GM10266 (cell line): ENCODE measurements at regions not wholly inside any gene's neighbourhood (a gene's known extent, or its start where the extent isn't known, plus 50 kb on each side); places are given as distances from the start of the nearest gene placed in this dataset.

Experiments
- DNase-seq: peaks from one replicate; pipeline ENCODE4 v3.0.0; 2012; ENCODE audit errors: extremely low spot score
- CTCF ChIP-seq: IDR thresholded peaks from 2 replicates; pipeline ENCODE4 v1.5.1; 2012; ENCODE audit warnings: mild to moderate bottlenecking, low read depth; ENCODE audit not compliant: control insufficient read depth, insufficient read depth; ENCODE audit errors: missing control alignments

GRCh38 chr5:152619756-152620155 lies 214.7 kb upstream of the NMUR2 start:
- DNase-seq = no peak

GRCh38 chr5:152622628-152623027 lies 217.5 kb upstream of the NMUR2 start:
- no peak for DNase-seq

More at GRCh38 chr5:152619756-152620155, 214.7 kb upstream of the NMUR2 start:
- no peak for TF ChIP-seq CTCF

GRCh38 chr5:152623951-152624350 lies 218.9 kb upstream of the NMUR2 start:
- no peak for TF ChIP-seq CTCF
- no peak for DNase-seq

More at GRCh38 chr5:152622628-152623027, 217.5 kb upstream of the NMUR2 start:
- TF ChIP-seq CTCF = no peak

GRCh38 chr5:152625696-152626095 lies 220.6 kb upstream of the NMUR2 start:
- no peak for TF ChIP-seq CTCF
- DNase-seq = no peak

- no peak for DNase-seq
- no peak for TF ChIP-seq CTCF
Observed at GRCh38 chr5:152631221-152631620, 226.1 kb upstream of the NMUR2 start.

- no peak for DNase-seq
- no peak for TF ChIP-seq CTCF
Observed at GRCh38 chr5:152632360-152632759, 227.3 kb upstream of the NMUR2 start.

GRCh38 chr5:152634586-152634985 lies 229.5 kb upstream of the NMUR2 start:
- DNase-seq = no peak
- TF ChIP-seq CTCF = no peak
